Superior temporal gyrus (tissue), 1 donor: ENCODE measurements at regions not wholly inside any gene's neighbourhood (a gene's known extent, or its start where the extent isn't known, plus 50 kb on each side); places are given as distances from the start of the nearest gene placed in this dataset.
"Not testable (repeated sequence)": the region's sequence is repeated elsewhere in the genome, so short reads cannot be mapped to it uniquely, and the experiment has no call there.

Experiments
- DNase-seq: peaks from one replicate; pipeline ENCODE4 v3.0.0-alpha.2; 2016; ENCODE audit errors: extremely low spot score

DNA sequence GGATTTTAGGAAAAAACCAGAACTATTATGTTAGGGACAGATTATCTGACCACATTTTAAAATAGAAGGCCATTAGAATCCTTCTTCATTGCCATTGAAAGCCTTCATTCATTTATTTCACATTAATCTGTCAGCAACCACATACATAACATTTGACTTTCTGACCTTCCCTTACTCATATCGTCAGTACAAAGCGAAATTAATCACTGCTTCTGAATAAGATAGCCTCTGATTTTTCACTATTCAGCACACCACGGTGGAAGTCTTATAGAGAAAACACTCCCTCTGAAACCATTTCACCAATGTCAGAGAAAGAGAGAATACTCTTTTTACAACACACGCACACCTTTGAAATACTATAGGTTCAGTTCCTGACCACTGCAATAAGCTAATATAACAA, 442.5 kb upstream of the ID4 start:
- DNase-seq = no peak

DNA sequence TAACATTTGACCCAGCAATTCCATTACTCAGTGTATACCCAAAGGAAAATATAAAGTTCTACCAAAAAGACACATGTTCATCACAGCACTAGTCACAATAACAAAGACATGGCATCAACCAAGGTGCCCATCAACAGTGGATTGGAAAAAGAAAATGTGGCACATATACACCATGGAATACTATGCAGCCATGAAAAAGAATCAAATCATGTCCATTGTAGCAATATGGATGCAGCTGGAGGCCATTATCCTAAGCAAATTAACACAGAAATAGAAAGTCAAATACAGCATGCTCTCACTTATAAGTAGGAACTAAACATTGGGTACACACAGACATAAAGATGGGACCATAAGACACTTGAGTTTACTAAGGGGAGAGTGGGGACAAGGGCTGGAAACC, 441.9 kb upstream of the ID4 start:
- DNase-seq = no peak

- DNase-seq = peak; percentile 22
These were observed 437.8 kb upstream of the ID4 start for GRCh38 chr6:19399406-19399805.

GRCh38 chr6:19404884-19405283, 432.3 kb upstream of the ID4 start:
- DNase-seq = not testable (repeated sequence)

DNA sequence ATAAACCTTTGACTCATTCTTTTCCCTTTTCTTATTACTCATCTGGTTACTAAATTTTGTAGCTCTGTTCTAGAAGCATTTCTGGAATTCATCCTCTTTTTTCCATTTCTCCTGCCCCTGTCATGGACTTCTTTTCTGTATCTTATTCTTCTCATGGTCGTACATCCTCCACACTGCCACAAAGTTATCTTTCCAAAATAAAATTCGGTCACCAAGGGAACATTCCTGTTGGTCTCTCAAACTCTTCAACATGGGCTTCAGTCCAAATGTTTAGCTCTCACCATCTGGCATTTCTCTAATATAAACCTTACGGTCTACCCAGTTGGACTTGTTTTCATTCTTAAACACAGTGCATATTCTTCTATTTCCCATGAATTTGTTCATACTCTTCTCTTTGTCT, 428.8 kb upstream of the ID4 start:
- DNase-seq = no peak

DNA sequence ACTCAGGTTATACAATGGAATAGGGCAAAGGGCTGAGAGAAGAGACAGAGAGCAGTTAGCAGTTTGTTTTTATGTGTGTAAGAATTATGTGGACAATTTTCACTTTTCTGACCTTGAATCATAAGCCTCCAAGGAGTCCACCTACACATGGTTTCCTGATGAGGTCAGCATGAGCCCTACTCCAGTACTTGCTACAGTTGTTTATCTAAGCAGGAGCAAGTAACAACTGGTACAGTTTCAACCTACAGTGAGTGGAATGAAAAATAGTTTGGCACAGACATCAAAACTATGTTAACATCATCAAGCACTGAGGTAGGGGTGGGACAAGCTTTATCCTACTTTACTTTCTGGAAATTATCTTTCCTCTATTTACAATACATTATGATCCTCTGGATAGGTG, 426.7 kb upstream of the ID4 start:
- DNase-seq = no peak

DNA sequence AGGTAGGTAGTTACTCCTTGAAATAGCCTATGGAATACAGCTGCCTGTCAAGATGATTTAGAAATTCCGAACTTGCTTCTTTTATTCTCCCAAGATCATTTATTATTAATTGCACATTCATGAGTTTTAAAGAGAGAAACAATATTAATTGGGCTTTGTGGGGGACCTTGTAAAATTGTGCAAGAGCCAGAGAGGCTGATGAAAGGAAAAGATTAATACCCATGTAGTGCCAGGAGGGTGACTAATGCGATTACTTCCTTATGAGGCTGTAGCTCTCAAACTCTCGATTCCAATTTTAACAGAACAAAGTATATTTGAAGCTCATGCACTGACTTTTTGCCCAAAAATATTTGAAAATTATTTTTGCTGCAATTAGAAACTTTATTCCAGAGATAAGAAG, 423.8 kb upstream of the ID4 start:
- no peak for DNase-seq

DNA sequence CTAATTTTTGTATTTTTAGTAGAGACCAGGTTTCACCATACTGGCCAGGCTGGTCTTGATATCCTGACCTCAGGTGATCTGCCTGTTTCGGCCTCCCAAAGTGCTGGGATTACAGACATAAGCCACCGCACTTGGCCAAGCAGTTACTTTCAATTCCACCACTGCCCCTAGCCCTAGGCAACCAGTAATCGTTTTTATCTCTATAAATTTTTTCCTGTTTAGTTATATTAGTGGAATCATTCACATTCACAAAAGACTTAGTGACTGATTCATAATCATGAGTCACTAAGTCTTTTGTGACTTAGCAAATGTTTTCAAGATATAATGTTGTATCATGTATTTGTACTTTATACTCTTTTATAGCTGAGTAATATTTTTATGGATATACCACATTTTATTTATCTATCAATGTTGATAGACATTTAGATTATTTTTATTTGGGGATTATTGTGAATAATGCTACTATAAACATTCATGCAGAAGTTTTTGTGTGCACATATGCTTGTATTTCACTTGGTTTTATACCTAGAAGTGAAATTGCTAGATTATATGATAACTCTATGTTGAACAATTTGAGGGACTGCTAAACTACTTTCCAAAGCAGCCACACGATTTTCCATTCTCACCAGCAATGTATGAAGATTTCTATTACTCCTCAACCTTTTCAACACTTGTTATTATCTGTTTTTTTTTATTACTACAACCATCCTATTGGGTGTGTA, 421.4 kb upstream of the ID4 start:
- no peak for DNase-seq

DNA sequence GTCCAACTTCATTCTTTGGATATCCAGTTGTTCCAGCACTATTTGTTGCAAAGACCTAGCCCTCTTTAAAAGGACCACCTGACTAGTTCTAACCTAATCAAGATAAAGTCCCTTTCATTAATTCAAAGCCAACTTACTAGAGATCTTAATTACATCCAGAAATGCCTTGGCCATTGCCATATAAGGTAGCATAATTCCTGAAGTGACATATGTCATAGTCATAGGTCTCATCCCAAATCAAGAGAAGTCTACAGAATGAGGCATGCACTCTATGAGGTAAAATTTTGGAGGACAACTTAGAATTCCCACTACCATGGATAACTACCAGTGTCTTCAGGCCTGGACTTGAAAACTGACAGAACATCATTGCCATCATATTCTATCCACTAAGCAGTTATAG, 420.4 kb upstream of the ID4 start:
- no peak for DNase-seq

DNA sequence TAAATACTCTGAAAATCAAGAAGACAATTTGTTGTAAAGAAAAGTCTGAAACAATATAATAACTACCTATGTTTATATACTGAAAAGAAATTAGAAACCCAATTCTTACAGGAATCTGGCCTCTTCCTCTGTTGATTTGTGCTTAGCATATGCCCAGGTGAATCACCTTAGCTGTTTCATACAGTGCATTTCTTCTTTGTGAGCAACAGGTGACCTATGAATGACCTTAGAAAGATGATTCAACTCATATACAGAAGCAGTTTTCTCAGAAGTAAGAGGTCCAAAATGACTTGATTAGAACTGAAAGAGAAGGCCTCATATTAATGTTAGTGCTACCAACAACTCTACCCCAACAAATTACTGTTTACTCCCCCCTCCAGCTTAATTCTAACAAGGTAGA, 419.5 kb upstream of the ID4 start:
- DNase-seq = no peak

DNA sequence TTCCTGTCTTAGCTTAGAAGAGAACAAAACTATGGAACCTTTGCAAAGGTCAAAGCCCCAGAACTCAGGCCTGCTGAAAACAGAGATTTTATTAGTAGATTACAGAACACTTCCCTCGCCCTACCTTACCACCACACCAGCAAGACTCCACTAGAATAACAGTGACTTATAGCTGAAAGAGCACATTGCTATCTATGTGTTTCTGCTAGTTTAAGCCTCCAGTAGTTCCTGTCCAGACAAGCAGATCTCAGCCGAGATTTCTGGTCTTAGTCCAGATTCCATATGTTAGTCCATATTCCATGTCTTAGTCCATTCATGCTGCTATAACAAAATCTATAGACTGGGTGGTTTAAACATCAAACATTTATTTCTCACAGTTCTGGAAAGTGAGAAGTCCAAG, 412.3 kb upstream of the ID4 start:
- DNase-seq = no peak

DNA sequence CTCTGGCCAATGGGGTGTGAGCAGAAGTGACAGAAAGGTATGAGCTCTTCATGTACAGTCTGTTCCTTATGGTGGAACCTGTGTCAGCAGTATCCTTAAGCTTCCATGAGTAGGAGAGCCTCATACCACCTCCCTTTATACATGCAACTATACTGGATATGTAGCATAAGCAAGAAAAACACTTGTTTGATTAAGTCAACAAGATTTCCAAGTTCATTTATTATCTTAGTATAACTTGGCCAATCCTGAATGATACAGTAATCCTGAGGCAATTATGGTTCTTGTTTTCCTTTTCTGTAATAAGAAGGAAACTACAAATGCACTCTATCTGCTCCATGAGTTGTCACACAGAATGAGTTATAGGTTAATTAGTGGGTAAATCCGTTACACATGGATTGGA, 409.6 kb upstream of the ID4 start:
- DNase-seq = no peak

- DNase-seq = peak; percentile 36
These were observed 404.1 kb upstream of the ID4 start for GRCh38 chr6:19432966-19433498.

GRCh38 chr6:19434065-19434464, 403.1 kb upstream of the ID4 start:
- no peak for DNase-seq

DNA sequence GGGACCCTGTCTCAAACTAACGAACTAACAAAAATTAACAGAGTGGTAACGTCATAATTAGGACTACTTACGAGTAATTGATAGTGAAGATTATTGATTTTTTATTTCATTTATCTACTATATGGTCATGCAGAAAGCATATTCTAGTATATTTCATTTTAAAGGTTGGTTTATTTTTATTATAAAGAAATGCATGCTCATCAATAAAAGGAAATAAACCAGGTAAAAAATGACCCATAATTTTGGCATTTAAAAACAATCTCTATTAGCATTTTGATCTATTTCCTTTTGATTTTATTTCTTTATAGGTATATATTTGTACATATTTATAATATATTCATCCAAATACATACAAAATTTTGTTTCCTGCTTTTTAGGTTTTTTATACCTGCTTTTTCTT, 401.4 kb upstream of the ID4 start:
- DNase-seq = no peak

- DNase-seq = no peak
These were observed 398.4 kb upstream of the ID4 start for GRCh38 chr6:19438566-19439353.

DNA sequence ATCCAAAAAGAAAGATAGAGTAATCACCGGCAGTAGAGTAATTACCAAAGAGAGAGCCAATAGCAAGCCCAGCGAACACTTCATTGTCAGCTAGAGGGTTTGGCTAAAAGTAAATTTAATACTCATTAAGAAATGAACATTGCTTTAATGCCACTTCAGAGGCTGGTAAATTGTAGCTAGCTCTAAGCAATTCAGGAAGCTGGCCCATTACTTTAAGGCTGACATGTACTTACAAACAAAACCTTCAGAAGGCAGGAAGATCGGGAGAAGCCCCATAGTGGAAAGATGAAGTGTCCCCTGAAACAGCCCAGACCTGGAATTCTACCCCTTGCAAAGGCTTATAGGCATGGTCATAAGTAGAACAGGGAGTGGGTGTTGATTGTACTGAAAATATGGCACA, 396.6 kb upstream of the ID4 start:
- DNase-seq = no peak

DNA sequence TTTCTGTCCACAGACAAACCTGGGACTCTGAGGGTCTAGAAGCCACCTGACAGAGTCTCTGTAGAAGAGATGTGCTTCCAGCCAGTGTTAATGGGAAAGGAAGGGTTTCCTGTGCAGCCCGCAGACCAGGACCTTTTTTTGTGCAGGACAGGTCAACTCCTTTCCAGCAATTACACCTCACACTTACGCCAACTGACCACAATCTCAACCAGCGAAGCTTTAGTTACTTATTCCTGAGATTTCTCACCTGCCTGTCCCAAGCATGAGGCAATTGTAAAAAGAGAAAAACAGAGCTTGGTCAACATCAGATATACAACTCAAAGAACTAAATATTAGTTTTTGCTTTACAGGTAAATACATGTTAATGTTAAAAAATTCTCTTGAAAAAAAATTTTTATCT, 393.8 kb upstream of the ID4 start:
- DNase-seq = no peak

GRCh38 chr6:19444041-19444440, 393.1 kb upstream of the ID4 start:
- DNase-seq = no peak

DNA sequence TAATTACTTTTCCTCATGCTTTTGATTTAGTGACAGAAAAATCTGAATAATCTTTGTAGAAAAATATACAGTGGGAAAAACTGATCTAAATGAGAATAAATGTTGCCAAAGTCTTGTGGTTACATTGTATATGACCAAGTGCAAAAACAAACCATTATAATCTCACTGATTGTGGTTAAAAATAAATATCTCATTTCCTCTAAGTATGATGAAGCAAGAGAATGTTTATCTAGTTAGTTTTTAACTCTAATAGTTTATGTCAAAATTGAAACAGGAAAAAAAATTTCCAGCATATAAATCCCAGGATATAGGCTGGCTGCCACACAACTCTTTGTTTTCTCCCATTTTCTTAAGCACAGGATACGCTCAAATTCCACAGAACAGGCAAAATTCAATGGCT, 392.7 kb upstream of the ID4 start:
- no peak for DNase-seq

GRCh38 chr6:19446570-19446969, 390.6 kb upstream of the ID4 start:
- DNase-seq = no peak

GRCh38 chr6:19450651-19451050, 386.5 kb upstream of the ID4 start:
- DNase-seq = no peak

- no peak for DNase-seq
These were observed 384.7 kb upstream of the ID4 start for GRCh38 chr6:19452495-19452894.
